ENCODE measurements at regions not wholly inside any gene's neighbourhood (a gene's known extent, or its start where the extent isn't known, plus 50 kb on each side); places are given as distances from the start of the nearest gene placed in this dataset.

- no peak for TF ChIP-seq REST (IDR thresholded peaks at IDR 0.05; ENCODE audit: low read depth)
- no peak for TF ChIP-seq FOXM1 (IDR thresholded peaks at IDR 0.05; ENCODE audit: borderline replicate concordance, low read depth)
- TF ChIP-seq CEBPB (IDR thresholded peaks at IDR 0.05), result no peak
- TF ChIP-seq TAF1 (IDR thresholded peaks at IDR 0.05; ENCODE audit: low read depth), result no peak
- no peak for TF ChIP-seq EP300 (IDR thresholded peaks at IDR 0.05; ENCODE audit: borderline replicate concordance)
- no peak for TF ChIP-seq CREB1 (IDR thresholded peaks at IDR 0.05; ENCODE audit: low read depth)
- no peak for TF ChIP-seq YY1 (IDR thresholded peaks at IDR 0.05; ENCODE audit: low read depth)
- TF ChIP-seq EGR1 (IDR thresholded peaks at IDR 0.05), result no peak
- no peak for TF ChIP-seq MAX (IDR thresholded peaks at IDR 0.05)
- TF ChIP-seq TEAD4 (IDR thresholded peaks at IDR 0.05), result no peak
- TF ChIP-seq ZBTB7A (IDR thresholded peaks at IDR 0.05; ENCODE audit: low read depth), result no peak
- TF ChIP-seq TCF12 (IDR thresholded peaks at IDR 0.05; ENCODE audit: low read depth), result no peak
- TF ChIP-seq RAD21 (IDR thresholded peaks at IDR 0.05; ENCODE audit: low read depth), result no peak
These were observed 146.3 kb upstream of the ARHGAP20 start for GRCh38 chr11:110858547-110858921.

Data from Ishikawa (cell line).